Lower leg skin (tissue), 4 donors: ENCODE measurements at regions not wholly inside any gene's neighbourhood (a gene's known extent, or its start where the extent isn't known, plus 50 kb on each side); places are given as distances from the start of the nearest gene placed in this dataset.

Experiments
- DNase-seq, 2 donors: peaks; one replicate each; pipeline ENCODE4 v3.0.0-alpha.2; 2019; ENCODE audit warnings: low spot score in 2 of 2
- H3K4me3 ChIP-seq: fragments of 200-600 bp; sonication (generic); 2 replicates; pipeline ENCODE4 v1.5.1; 2017; ENCODE audit warnings: mild to moderate bottlenecking, low read depth; ENCODE audit not compliant: poor library complexity, severe bottlenecking
- CTCF ChIP-seq, 3 donors: fragments of 450-650 bp; IDR thresholded peaks; one replicate each; pipeline ENCODE4 v1.5.1; 2016; ENCODE audit warnings: antibody characterized with exemption in 3 of 3, mild to moderate bottlenecking in 3 of 3, moderate library complexity in 2 of 3
- POLR2A ChIP-seq, 2 donors: fragments of 450-650 bp; IDR thresholded peaks; one replicate each; pipeline ENCODE4 v1.6.1; 2016 to 2017; ENCODE audit warnings: antibody characterized with exemption in 2 of 2, mild to moderate bottlenecking in 1 of 2, moderate library complexity in 1 of 2
- WGBS, 2 donors: methylation state at CpG; one replicate each; pipeline ENCODE4 v1.1.5; 2018; 5-methylcytosine and 5-hydroxymethylcytosine counted together
- intact Hi-C: fragments of 100-400 bp; cut with DNase I; formaldehyde crosslinking; loops from one replicate; pipeline ENCODE4 v1.15.0; 2023; ENCODE audit warnings: low total_unique reads

DNA sequence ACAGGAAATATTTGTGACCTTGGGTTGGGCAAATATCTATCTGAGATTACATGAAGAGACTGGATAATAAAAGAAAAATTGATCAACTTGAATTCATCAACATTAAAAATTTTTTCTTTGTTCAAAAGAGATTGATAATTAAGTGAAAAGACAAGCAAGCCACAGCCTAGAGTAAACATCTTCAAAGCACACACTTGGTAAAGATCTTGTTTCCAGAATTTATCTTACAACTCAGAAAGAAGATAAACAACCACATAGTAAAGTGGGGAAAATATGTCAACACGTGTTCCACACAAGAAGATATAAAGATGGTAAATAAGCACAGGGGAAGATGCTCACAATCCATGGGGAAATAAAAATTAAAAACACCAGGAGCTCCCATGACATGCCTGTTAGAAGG is 195.9 kb downstream of the SOX11 start:
- WGBS, 2 donors = 42 to 45% methylated on average over 1 of the region's 1 CpG
- no peak for TF ChIP-seq POLR2A (IDR thresholded peaks at IDR 0.05)
- no peak for TF ChIP-seq CTCF (IDR thresholded peaks at IDR 0.05)
- intact Hi-C loops = no loop called here

DNA sequence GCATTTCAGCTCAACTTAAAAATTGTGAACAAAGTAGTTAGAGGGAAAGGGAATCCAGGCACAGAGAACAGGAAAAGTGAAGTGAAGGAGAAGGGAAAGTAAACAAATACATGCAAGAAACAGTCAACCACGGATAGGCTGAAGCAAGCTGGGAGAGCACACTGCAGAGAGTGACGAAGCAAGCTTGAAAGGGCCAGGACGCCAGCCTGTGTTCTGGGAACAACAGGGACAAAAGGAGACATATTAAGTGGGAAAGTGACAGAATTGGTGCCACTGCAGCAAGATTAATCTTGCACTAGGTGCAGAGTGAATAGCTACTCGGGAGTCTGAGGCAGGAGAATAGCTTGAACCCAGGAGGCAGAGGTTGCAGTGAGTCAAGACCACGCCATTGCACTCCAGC is 197.3 kb downstream of the SOX11 start:
- no peak for DNase-seq
- TF ChIP-seq CTCF (IDR thresholded peaks at IDR 0.05) (no peak), POLR2A (IDR thresholded peaks at IDR 0.05) (no peak)
- no peak overlapping the region for H3K4me3 ChIP-seq
- intact Hi-C loops = no loop called here
- WGBS, 2 donors = 70 to 73% methylated on average over 5 of the region's 5 CpGs

More for the DNA sequence above, 195.9 kb downstream of the SOX11 start:
- no peak for DNase-seq
- H3K4me3 ChIP-seq = no peak overlapping the region

GRCh38 chr2:5894355-5894754 is 202.2 kb downstream of the SOX11 start:
- WGBS, 2 donors = 50 to 54% methylated on average over 5 of the region's 5 CpGs
- H3K4me3 ChIP-seq = no peak overlapping the region
- intact Hi-C loops = loop anchor here (2.0 kb wide), 1 partner anchor 38 kb away; no protein-coding TSS in a partner anchor
- DNase-seq = no peak
- TF ChIP-seq CTCF (IDR thresholded peaks at IDR 0.05) = no peak
- no peak for TF ChIP-seq POLR2A (IDR thresholded peaks at IDR 0.05)

DNA sequence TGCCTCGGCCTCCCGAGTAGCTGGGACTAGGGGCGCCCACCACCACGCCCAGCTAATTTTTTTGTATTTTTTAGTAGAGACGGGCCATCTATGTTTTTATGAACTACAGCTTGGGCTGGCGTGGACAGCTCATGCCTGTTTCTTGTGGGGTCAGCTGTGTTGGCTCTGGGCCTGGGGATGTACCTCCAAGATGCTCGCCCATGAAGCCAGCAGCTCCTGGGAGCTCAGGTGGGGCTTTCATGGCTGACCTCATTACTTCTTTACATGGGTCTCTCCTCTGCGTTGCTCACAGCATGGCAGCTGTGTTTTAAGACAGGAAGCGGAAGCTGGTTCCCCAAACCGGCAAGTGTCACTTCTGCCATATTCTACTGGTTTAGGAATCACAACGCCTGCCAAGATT is 203.1 kb downstream of the SOX11 start:
- H3K4me3 ChIP-seq = no peak overlapping the region
- intact Hi-C loops = loop anchor here (2.0 kb wide), 1 partner anchor 38 kb away; no protein-coding TSS in a partner anchor
- 90 to 93% methylated on average over 11 of the region's 11 CpGs for WGBS, 2 donors
- TF ChIP-seq POLR2A (IDR thresholded peaks at IDR 0.05) (no peak), CTCF (IDR thresholded peaks at IDR 0.05) (no peak)
- no peak for DNase-seq

DNA sequence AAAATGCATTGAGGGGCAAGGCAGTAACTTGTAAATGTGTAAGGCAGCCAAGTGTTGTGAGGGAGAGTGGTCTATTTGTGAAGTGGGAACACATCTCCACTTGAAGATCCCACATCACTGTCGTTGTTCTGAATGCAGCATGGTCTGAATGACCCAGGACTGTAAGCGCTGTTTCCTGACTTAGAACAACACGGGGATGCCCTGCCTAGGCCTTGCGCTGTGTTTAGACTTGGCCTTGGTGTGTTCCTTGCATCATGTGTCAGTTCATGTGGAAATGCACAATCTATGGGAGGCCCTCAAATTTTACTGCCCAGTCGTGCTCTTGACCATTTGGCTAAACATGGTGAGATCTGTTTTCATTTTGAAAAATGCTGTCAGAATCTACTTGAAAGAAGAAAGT is 205.1 kb downstream of the SOX11 start:
- no peak overlapping the region for H3K4me3 ChIP-seq
- no peak for DNase-seq
- intact Hi-C loops = no loop called here
- WGBS, 2 donors = 81 to 84% methylated on average over 5 of the region's 5 CpGs
- no peak for TF ChIP-seq POLR2A (IDR thresholded peaks at IDR 0.05)
- no peak for TF ChIP-seq CTCF (IDR thresholded peaks at IDR 0.05)

DNA sequence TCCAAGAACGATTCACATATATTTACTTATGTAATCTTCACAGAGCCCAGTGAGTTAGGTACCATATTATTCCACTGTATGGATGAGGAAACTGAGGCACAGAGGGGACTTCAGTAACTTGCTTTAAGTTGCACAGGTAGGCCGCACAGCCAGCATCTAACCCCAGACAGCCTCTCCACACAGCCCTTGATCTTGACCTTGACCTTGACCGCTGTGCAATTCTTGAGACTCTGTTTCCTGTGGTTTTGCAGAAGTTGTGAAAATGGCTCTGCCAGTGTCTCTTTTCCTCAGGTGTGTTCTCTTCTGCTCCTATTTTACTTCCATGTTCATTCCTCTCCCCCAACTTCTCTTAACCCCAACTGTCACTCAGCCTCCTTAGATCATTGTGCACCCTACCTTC is 206.5 kb downstream of the SOX11 start:
- 92 to 95% methylated on average over 3 of the region's 3 CpGs for WGBS, 2 donors
- DNase-seq = no peak
- TF ChIP-seq CTCF (IDR thresholded peaks at IDR 0.05) (no peak), POLR2A (IDR thresholded peaks at IDR 0.05) (no peak)
- intact Hi-C loops = no loop called here
- H3K4me3 ChIP-seq = no peak overlapping the region
